Endothelial cell of umbilical vein (primary cell): ENCODE measurements at regions not wholly inside any gene's neighbourhood (a gene's known extent, or its start where the extent isn't known, plus 50 kb on each side); places are given as distances from the start of the nearest gene placed in this dataset.
"Not testable (repeated sequence)": the region's sequence is repeated elsewhere in the genome, so short reads cannot be mapped to it uniquely, and the experiment has no call there.

Experiments used
- BruUV-seq: library from RNA; stranded (reverse); fragments of 400-500 nt; replicated peaks from 2 replicates; lab custom pipeline; 2021; lab: Mats Ljungman, UMichigan
- CTCF ChIA-PET: fragments of 300-600, 350-600 bp; sonication (Branson Sonifier 250); formaldehyde crosslinking; loops from one replicate; lab custom pipeline; 2021; ENCODE audit warnings: antibody characterized with exemption, inconsistent platforms; lab: Charles Lee
- POLR2A ChIA-PET: fragments of 300-600, 350-600 bp; sonication (Branson Sonifier 250); formaldehyde crosslinking; loops from one replicate; lab custom pipeline; 2021; ENCODE audit warnings: antibody characterized with exemption, inconsistent platforms; lab: Charles Lee
- DNase-seq: peaks from one replicate; pipeline ENCODE4 v3.0.0-alpha.2; 2011; ENCODE audit warnings: low read depth, low spot score
- FAIRE-seq: peaks from 2 replicates; lab custom pipeline; 2011; peaks lifted over from hg19 to GRCh38; lab: Jason Lieb, UNC
- H2AFZ ChIP-seq: 2 replicates; pipeline ENCODE4 v1.6.0; 2012; ENCODE audit warnings: low read depth, low read length, control low read depth, inconsistent platforms
- H3K27ac ChIP-seq: 2 replicates; pipeline ENCODE4 v1.5.1; 2011; ENCODE audit warnings: low read depth, mild to moderate bottlenecking, control low read depth, low read length, moderate library complexity; ENCODE audit not compliant: insufficient read depth
- H3K27me3 ChIP-seq, 2 experiments: 2 replicates each; pipeline versions ENCODE4 v1.6.0 to v1.6.1; 2011; ENCODE audit warnings: low read length in 2 of 2, mixed read lengths in 1 of 2; ENCODE audit not compliant: control insufficient read depth in 2 of 2, insufficient read depth in 2 of 2
- H3K36me3 ChIP-seq, 2 experiments: 2 replicates in 1 of 2; 3 replicates in 1 of 2; pipeline ENCODE4 v1.5.1; 2011; ENCODE audit warnings: low read length in 2 of 2, mild to moderate bottlenecking in 1 of 2, moderate library complexity in 1 of 2; ENCODE audit not compliant: control insufficient read depth in 2 of 2, insufficient read depth in 2 of 2; ENCODE audit errors: extremely low read depth in 1 of 2
- H3K4me1 ChIP-seq: 3 replicates; pipeline ENCODE4 v1.5.1; 2011; ENCODE audit warnings: mild to moderate bottlenecking, low read length; ENCODE audit not compliant: control insufficient read depth, insufficient read depth; ENCODE audit errors: extremely low read depth
- H3K4me2 ChIP-seq: 2 replicates; pipeline ENCODE4 v1.6.1; 2011; ENCODE audit warnings: low read length, control low read depth, mixed read lengths; ENCODE audit not compliant: insufficient read depth
- H3K4me3 ChIP-seq, 3 experiments: fragments of 200-600 bp in 1 of 3; sonication (generic), shearing (Covaris generic) in 1 of 3; replicated peaks in 1 of 3; 2 replicates each; pipeline ENCODE4 v1.5.1; 2011 to 2016; ENCODE audit warnings: control low read depth in 3 of 3, low read length in 3 of 3, mild to moderate bottlenecking in 2 of 3, inconsistent platforms in 1 of 3, low read depth in 1 of 3, moderate library complexity in 1 of 3; ENCODE audit not compliant: insufficient read depth in 1 of 3
- H3K79me2 ChIP-seq: 2 replicates; pipeline ENCODE4 v1.6.0; 2012; ENCODE audit warnings: low read length, inconsistent platforms; ENCODE audit not compliant: control insufficient read depth, insufficient read depth
- H3K9ac ChIP-seq: replicated peaks from 2 replicates; pipeline ENCODE3; 2011; ENCODE audit warnings: low read length, control low read depth; ENCODE audit not compliant: insufficient read depth; ENCODE audit errors: extremely low read depth
- H3K9me1 ChIP-seq: replicated peaks from 3 replicates; pipeline ENCODE4 v1.6.0; 2011; ENCODE audit warnings: mild to moderate bottlenecking, low read length; ENCODE audit not compliant: control insufficient read depth, insufficient read depth; ENCODE audit errors: extremely low read depth
- H3K9me3 ChIP-seq: replicated peaks from 2 replicates; pipeline ENCODE4 v1.5.1; 2012; ENCODE audit warnings: low read length, inconsistent platforms; ENCODE audit not compliant: control insufficient read depth, insufficient read depth
- H4K20me1 ChIP-seq: replicated peaks from 2 replicates; pipeline ENCODE3; 2011; ENCODE audit warnings: mild to moderate bottlenecking, low read length; ENCODE audit not compliant: control insufficient read depth, insufficient read depth; ENCODE audit errors: extremely low read depth
- FOS ChIP-seq: IDR thresholded peaks from 2 replicates; pipeline ENCODE4 v1.6.1; 2011; ENCODE audit warnings: mild to moderate bottlenecking, low read length, moderate library complexity, borderline replicate concordance; ENCODE audit not compliant: insufficient read depth
- JUN ChIP-seq: IDR thresholded peaks from 2 replicates; pipeline ENCODE4 v1.6.1; 2011; ENCODE audit warnings: borderline replicate concordance, low read depth; ENCODE audit not compliant: insufficient read length, insufficient read depth
- MYC ChIP-seq: IDR thresholded peaks from one replicate; pipeline ENCODE4 v1.6.1; 2011; ENCODE audit warnings: mild to moderate bottlenecking, low read depth, low read length
- dilution Hi-C: fragments of 300-500 bp; cut with MboI; formaldehyde crosslinking; loops from one replicate; pipeline ENCODE4 v1.15.0; 2019; ENCODE audit warnings: low sequenced_read_pairs; ENCODE audit not compliant: extremely low pct_ligation_motif_present
- intact Hi-C: fragments of 100-400 bp; cut with micrococcal nuclease; formaldehyde crosslinking; loops from one replicate; pipeline ENCODE4 v1.10.0; 2022

GRCh38 chrX:93346309-93346708, 327.1 kb downstream of the NAP1L3 start:
- H3K4me3 ChIP-seq, result no peak overlapping the region

GRCh38 chrX:93344287-93344686, 329.1 kb downstream of the NAP1L3 start:
- H2AFZ ChIP-seq, H3K4me1 ChIP-seq, dilution Hi-C loops, H3K79me2 ChIP-seq, FAIRE-seq, H3K4me2 ChIP-seq, H3K9ac ChIP-seq, H3K9me1 ChIP-seq, intact Hi-C loops, H3K36me3 ChIP-seq, BruUV-seq, DNase-seq, H3K27ac ChIP-seq, H3K27me3 ChIP-seq, H3K4me3 ChIP-seq, CTCF ChIA-PET, H4K20me1 ChIP-seq, POLR2A ChIA-PET, H3K9me3 ChIP-seq: not testable (repeated sequence)

More at GRCh38 chrX:93346309-93346708, 327.1 kb downstream of the NAP1L3 start:
- H3K27ac ChIP-seq, result no peak overlapping the region
- H3K79me2 ChIP-seq, result no peaks in the 10 kb centered on the region
- TF ChIP-seq MYC, result no peak
- no peak for TF ChIP-seq FOS
- TF ChIP-seq JUN, result no peak
- H3K27me3 ChIP-seq, result no peaks in the 10 kb centered on the region
- CTCF ChIA-PET, result no interaction called here
- POLR2A ChIA-PET, result no interaction called here
- H4K20me1 ChIP-seq, result no peaks in the 10 kb centered on the region
- no peaks in the 10 kb centered on the region for H3K36me3 ChIP-seq
- H3K4me2 ChIP-seq, result no peak overlapping the region
- dilution Hi-C loops (no loop called here), intact Hi-C loops (no loop called here)
- no peaks in the 10 kb centered on the region for H3K4me1 ChIP-seq
- FAIRE-seq (no peak), DNase-seq (no peak)
- no peak overlapping the region for H2AFZ ChIP-seq
- no peaks in the 10 kb centered on the region for H3K9me3 ChIP-seq
- H3K9me1 ChIP-seq, result no peaks in the 10 kb centered on the region
- H3K9ac ChIP-seq, result no peak overlapping the region
- no TSS peak for BruUV-seq
